Colonic mucosa (tissue), 4 donors: ENCODE measurements at regions not wholly inside any gene's neighbourhood (a gene's known extent, or its start where the extent isn't known, plus 50 kb on each side); places are given as distances from the start of the nearest gene placed in this dataset.

Source experiments
- DNase-seq: peaks from one replicate; pipeline ENCODE4 v3.0.0-alpha.2; 2020
- H3K27ac ChIP-seq: fragments of 200-600 bp; one replicate; pipeline ENCODE4 v1.8.0; 2021
- H3K27me3 ChIP-seq: fragments of 200-600 bp; one replicate; pipeline ENCODE4 v1.8.0; 2021
- H3K36me3 ChIP-seq: fragments of 200-600 bp; one replicate; pipeline ENCODE4 v1.8.0; 2021
- H3K4me1 ChIP-seq: fragments of 200-600 bp; one replicate; pipeline ENCODE4 v1.8.0; 2021; ENCODE audit warnings: mild to moderate bottlenecking
- H3K4me3 ChIP-seq: fragments of 200-600 bp; one replicate; pipeline ENCODE4 v1.8.0; 2021
- H3K9ac ChIP-seq, 2 donors: one replicate each; pipeline ENCODE4 v1.7.0; 2013; ENCODE audit warnings: control low read depth in 2 of 2, low read depth in 2 of 2, low read length in 2 of 2
- H3K9me3 ChIP-seq: fragments of 200-600 bp; one replicate; pipeline ENCODE4 v1.8.0; 2021
- intact Hi-C: fragments of 100-400 bp; cut with DNase I; formaldehyde crosslinking; loops from one replicate; pipeline ENCODE4 v1.14.1; 2022
- TF ChIP-seq, protein P1 (sequence below): fragments of 200-600 bp; IDR thresholded peaks from one replicate; pipeline ENCODE4 v1.8.0; 2022; ENCODE audit warnings: antibody characterized with exemption, mild to moderate bottlenecking
- donor health status: healthy.
- donor health status: DM: no; HTN: no; CAD: no.
- donor health status: DM: no; HTN: no; CAD: no.

DNA sequence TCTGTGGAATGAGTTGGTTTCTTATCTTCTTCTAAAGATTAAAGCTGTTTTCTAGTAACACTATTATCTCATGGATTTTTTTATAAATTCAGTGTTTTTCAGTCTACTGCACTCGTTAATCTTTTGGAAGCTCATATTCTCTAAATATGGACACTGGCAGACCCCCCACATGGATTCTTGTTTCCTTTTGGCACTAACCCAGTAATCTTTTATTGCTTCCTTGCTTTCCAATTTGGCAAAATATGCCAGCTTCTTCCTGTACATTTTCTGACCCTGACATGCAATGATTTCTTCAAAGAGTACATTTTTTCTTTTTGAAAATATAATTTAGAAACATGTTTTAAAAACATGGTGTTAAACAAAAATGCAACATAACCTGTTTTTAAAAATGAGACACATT is 474.2 kb upstream of the FTMT start:
- DNase-seq, result no peak
- no peaks in the 10 kb centered on the region for H3K4me1 ChIP-seq
- no peaks in the 10 kb centered on the region for H3K9me3 ChIP-seq
- intact Hi-C loops, result no loop called here
- H3K36me3 ChIP-seq, result no peaks in the 10 kb centered on the region
- no peak overlapping the region for H3K27ac ChIP-seq
- H3K9ac ChIP-seq, result no peak overlapping the region
- no peaks in the 10 kb centered on the region for H3K27me3 ChIP-seq
- TF ChIP-seq, protein P1, sequence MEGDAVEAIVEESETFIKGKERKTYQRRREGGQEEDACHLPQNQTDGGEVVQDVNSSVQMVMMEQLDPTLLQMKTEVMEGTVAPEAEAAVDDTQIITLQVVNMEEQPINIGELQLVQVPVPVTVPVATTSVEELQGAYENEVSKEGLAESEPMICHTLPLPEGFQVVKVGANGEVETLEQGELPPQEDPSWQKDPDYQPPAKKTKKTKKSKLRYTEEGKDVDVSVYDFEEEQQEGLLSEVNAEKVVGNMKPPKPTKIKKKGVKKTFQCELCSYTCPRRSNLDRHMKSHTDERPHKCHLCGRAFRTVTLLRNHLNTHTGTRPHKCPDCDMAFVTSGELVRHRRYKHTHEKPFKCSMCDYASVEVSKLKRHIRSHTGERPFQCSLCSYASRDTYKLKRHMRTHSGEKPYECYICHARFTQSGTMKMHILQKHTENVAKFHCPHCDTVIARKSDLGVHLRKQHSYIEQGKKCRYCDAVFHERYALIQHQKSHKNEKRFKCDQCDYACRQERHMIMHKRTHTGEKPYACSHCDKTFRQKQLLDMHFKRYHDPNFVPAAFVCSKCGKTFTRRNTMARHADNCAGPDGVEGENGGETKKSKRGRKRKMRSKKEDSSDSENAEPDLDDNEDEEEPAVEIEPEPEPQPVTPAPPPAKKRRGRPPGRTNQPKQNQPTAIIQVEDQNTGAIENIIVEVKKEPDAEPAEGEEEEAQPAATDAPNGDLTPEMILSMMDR, result no peak
- H3K4me3 ChIP-seq, result no peak overlapping the region

DNA sequence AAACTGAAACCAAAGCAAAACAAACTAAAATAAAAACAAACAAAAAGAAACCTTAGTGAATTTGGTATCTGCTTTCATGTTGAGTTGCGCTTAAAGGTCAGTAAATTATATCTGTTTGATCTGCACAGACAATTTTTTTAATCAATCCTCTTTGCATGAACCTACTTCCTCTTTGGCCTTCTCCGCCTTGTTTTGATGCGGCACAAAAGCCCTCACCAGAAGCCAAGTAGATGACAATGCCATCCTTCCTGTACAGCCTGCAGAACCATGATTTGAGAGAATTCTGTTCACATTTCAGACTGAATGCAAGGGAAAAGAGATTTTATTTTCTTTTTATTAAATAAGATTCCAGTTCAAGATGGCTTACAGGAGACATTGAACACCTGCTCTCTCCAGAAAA is 473.6 kb upstream of the FTMT start:
- Histone ChIP-seq H3K36me3 (no peaks in the 10 kb centered on the region), H3K4me1 (no peaks in the 10 kb centered on the region), H3K9ac (no peak overlapping the region), H3K9me3 (no peaks in the 10 kb centered on the region), H3K27me3 (no peaks in the 10 kb centered on the region), H3K4me3 (no peak overlapping the region), H3K27ac (no peak overlapping the region)
- TF ChIP-seq, protein P1, result no peak
- intact Hi-C loops, result no loop called here
- DNase-seq, result no peak

DNA sequence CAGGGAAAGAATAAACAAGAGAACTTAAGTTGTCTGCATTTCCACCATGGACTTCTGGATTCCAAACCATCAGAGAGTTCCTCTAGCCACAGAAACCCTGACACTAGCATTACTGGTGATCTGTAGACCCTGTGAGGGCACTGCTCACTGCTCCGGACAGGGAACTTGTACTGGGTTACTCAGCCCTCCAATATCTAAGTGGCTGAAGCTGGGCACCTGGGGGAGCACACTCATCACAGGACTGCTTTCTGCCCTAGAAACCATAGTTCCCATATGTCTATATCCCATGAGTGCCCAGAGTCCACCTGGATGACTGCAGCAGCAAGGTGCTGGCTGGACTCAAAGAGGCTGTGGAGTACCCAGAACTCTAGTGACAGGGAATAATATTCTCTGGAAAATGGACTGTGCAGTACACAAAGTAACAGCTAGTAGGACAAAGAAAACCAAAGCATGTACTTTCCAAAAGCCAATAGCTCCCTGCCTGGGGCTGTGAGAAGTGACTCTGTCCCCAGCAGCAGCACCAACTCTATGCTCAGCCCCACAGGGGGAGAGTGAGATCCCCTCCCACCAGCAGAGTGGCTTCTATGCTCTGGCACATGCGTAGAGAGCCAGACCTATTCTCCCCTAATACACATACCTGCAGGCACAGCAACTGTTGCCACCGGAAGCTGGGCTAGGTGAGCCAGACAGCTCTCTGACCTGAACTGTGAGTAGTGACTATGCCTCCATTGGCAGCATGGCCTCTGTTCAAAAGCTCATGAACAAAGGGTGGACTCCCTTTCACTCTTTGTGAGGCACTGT is 472.9 kb upstream of the FTMT start:
- Histone ChIP-seq H3K4me3 (no peak overlapping the region), H3K27ac (no peak overlapping the region), H3K9me3 (no peaks in the 10 kb centered on the region), H3K9ac (no peak overlapping the region), H3K4me1 (no peaks in the 10 kb centered on the region), H3K36me3 (no peaks in the 10 kb centered on the region), H3K27me3 (no peaks in the 10 kb centered on the region)
- TF ChIP-seq, protein P1, result no peak
- no peak for DNase-seq
- intact Hi-C loops, result no loop called here

DNA sequence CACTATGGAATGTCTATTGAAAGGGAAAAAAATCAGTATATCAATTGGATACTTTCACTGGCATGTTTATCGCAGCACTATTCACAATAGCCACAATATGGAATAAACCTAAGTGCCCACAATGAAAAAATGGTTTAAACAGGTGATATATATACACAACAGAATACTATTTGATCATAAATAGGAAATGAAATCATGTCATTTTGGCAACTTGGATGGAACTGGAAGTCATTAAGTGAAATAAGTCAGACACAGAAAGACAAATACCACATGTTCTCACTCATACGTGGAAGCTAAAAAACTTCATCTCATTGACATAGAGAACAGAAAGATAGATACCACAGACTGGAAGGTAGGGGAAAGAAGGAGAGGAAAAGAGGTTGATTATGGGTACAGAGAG is 471.6 kb upstream of the FTMT start:
- H3K4me1 ChIP-seq, result no peaks in the 10 kb centered on the region
- no peak overlapping the region for H3K4me3 ChIP-seq
- no peaks in the 10 kb centered on the region for H3K36me3 ChIP-seq
- TF ChIP-seq, protein P1, result no peak
- intact Hi-C loops, result no loop called here
- no peak overlapping the region for H3K27ac ChIP-seq
- DNase-seq, result no peak
- H3K9me3 ChIP-seq, result no peaks in the 10 kb centered on the region
- no peaks in the 10 kb centered on the region for H3K27me3 ChIP-seq
- H3K9ac ChIP-seq, result no peak overlapping the region

DNA sequence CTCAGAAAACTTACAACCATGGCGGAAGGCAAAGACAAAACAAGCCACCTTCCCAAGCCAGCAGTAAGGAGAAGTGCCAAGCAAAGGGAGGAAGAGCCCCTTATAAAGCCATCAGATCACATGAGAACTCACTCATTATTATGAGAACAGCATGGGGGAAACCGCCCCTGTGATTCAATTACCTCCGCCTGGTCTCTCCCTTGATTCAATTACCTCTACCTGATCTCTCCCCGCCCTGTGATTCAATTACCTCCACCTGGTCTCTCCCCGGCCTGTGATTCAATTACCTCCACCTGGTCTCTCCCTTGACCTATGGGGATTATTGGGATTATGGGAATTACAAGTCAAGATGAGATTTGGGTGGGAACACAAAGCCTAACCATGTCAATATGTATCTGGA is 467.3 kb upstream of the FTMT start:
- H3K27me3 ChIP-seq, result no peaks in the 10 kb centered on the region
- no peaks in the 10 kb centered on the region for H3K36me3 ChIP-seq
- DNase-seq, result no peak
- intact Hi-C loops, result no loop called here
- TF ChIP-seq, protein P1, result no peak
- no peak overlapping the region for H3K4me3 ChIP-seq
- no peak overlapping the region for H3K27ac ChIP-seq
- H3K9ac ChIP-seq, result no peak overlapping the region
- H3K4me1 ChIP-seq, result no peaks in the 10 kb centered on the region
- no peaks in the 10 kb centered on the region for H3K9me3 ChIP-seq
